GM21381 (cell line): ENCODE measurements at regions not wholly inside any gene's neighbourhood (a gene's known extent, or its start where the extent isn't known, plus 50 kb on each side); places are given as distances from the start of the nearest gene placed in this dataset.
"Not testable (repeated sequence)": the region's sequence is repeated elsewhere in the genome, so short reads cannot be mapped to it uniquely, and the experiment has no call there.

Experiments used
- ATAC-seq: cut with Tn5 transposase; IDR thresholded peaks from one replicate; pipeline ENCODE4 v1.9.1; 2021; ENCODE audit warnings: mild to moderate bottlenecking, moderate library complexity; ENCODE audit not compliant: unreplicated experiment

DNA sequence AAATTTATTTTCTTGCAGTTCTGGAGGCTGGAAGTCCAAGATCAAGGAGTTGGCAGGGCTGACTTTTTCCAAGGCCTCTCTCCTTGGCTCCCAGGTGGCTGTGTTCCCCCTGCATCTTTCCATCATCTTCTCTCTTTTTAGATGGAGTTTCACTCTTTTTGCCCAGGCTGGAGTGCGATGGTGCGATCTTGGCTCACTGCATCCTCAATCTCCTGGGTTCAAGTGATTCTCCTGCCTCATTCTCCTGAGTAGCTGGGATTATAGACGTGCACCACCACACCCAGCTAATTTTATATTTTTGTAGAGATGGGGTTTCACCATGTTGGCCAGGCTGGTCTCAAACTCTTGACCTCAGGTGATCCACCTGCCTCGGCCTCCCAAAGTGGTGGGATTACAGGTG is 411.1 kb downstream of the RPS24 start:
- not testable (repeated sequence) for ATAC-seq

DNA sequence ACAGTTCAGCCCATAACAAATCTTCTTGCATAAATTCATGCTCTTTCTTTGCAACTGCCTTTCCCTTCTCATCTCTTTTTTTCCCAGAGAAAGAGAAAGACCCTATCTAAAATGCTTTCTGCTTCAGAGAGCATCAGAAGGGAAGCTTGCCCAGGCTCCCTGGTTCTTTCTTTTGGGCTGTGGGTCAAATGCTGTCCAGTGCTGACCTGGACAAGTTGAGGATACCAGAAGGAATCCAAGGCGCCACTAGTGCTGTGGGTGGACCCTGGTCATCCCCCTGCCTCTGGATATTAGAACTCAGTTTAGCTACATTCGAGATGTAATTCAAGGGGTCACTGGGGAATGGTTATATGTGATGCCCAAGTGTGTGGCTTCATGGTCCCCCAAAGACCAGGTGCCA is 411.6 kb downstream of the RPS24 start:
- ATAC-seq = no peak

DNA sequence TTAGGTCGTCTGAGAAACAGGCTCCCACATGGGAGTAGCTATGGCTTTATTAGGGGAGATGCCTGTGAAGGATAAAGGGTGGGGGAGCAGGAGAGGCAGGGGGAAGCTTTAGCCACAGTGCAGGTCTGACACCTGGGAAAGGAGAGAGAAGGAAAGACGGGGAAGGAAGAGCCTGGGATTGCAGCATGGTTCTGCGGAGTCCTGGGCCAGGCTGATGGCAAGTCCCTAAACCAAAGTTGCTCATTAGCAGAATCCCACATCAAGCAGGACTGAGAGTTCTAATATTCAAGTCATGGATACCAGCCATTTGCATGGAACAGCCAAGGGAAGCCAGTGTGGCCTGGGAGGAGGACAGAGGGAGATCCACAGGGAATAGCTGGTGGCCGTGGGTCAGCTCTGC is 414.8 kb downstream of the RPS24 start:
- no peak for ATAC-seq

DNA sequence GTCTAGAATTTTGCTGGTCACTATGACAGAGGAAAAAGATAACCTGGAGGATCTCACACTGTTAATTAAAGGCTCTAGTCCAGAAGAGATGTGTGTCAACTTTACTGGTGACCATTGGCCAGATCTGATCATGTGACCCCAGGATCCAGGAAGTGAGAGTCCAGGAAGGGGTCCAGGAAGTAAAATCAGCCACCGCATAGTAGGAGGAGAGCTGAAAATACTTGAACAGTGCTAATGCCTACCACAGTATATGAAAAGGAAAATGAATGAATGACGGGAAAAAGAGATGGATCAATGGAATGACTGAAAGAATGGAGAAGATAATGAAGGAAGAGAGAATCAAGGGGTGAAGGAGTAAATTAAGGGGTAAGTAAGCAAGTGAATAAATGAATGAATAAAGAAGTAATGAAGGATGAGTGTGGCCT is 415.3 kb downstream of the RPS24 start:
- ATAC-seq = no peak

DNA sequence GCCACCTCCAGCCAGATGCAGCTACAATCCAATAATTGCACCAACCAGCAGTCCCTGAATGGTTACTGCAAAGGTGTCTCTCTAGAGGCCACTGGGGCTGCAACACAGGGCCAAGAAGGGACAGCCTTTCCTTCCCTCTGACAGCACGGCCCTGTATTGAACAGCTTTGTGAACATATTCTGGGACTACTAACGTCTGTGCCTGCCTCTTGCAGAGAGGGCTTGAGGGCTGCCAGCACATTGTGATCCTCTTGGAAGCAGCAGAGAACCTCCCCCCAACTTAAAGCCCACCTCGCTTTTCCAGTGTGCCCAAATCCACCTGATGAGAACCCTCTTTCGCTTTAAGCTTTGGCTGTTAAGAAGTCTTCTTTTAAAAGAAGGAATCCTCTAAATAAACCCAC is 415.9 kb downstream of the RPS24 start:
- no peak for ATAC-seq

DNA sequence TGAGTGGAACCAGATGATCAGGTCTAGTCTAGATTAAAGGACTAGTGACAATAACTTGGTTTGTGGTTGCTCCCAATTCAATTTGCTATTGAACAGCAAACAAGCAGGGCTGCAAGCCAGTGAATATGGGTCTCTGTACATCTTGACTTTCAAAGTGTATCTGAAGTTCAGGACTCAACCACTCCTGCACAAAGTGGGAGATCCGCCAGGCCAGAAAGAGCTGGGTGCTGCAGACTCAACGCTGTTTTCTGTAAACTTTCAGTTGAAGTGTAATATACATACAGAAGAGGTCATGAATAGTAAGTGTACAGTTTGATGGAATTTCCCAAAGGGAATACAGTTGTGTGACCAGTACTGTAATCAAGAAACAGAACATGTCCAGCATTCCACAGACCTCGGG is 416.6 kb downstream of the RPS24 start:
- no peak for ATAC-seq

DNA sequence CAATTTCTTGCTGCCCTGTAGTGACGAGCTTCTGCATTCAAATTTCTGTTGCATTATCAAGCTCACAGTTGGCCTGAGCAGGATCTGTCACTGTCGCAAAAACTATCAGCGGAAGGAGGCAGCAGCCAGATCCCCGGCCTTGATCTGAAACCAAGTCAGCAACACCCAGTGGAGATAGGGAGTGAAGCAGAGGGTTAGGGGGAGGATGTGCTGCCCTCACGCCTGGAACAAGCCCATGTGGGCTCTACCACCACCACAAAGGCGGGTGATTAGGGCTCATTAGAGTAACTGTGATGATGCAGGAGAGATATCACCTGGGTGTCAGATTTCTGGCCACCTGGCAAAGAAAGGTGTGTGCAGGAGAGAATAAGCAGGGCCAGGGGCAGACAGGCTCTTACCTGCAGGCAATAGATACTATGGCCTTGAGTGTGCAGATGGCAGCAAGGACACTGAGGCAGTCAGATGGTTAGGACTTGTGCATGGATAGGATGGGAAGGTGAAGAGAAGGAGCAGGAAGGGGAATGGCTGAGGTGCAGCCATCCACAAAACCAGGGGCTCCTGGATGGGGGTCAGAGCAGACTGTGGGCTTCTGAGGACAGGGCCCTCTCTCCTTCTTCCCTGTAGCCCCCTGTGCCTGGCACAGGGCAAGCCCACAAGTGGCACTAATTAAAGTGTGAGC is 417.3 kb downstream of the RPS24 start:
- no peak for ATAC-seq

DNA sequence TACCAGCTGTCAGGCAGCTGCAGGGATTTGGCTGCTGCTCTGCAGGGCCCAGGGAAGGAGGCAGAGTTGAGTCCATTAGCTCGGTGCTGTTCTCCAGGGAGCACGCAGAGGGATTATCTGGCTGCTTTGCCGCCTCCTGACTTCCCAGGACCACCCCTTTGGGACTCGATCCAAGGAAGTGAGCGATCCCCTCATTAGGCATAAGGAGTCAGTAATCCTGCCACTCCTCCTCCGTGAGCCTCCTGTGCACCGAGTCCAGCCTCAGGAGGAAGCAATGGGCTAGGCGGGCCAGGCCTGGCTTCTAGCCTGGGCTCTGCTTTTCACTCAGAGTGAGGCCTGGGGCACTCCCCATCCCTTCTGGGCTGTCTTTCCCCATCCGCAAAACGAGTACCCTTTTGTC is 417.9 kb downstream of the RPS24 start:
- ATAC-seq = no peak

DNA sequence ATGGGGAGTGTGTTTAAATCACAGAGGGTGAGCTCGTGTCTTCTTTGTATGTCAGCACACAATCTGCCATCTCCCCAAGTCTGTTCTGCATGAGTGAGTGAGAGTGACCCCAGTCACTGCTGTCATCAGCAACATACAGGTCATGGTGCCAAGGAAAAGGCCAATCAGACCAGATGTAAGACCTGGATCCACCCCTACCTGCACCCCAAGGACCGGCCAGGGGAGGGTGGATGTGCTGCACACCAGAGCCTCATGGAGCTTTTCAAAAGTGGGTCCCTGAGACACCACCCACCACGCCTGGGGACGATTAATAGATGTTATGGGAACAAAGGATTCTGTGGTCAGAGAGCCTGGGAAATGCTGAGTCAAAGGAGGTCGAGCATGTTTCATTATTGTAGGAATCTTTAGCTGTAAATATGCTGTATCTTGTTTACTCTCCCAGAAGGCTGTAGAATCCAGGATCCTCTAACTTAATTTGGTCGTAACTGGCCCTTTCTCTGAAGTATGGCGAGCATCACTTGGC is 420.5 kb downstream of the RPS24 start:
- ATAC-seq = no peak

DNA sequence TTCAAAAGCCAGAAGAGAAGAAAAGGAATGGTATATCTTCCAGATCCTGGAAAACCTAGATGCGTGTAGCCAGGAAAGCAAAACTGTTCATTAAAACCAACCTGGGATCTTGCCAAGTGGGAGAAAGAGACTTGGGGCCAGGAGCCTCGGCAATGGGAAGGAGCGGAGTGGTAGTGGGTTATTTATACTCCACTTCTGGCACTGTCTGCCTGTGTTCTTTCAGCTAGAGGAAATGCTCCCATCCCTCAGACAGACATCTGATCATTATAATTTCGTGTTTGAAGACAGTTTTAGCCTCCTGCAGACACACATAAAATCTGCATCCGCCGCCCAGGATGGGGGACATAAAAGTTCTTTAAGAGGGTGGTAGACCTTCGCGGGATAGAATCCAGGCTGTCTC is 421.6 kb downstream of the RPS24 start:
- no peak for ATAC-seq

DNA sequence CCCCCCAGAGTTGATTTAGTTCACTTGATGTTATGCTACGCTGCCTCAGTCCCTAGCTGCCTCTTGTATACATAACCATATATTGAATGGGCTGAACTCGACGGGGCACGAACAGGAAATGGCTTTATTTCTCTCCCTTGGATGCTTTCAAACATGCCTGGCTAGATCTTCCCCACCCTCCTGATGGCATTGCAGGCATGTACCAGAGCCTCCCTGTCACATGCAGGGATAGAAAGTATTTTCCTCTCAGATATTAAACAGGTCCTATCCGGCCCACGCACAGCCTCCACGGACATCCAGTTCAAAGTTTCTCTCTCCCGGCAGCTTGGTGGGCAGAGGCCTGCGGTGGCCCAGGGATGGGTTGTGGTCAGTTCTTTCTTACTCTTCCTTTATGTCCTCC is 422.1 kb downstream of the RPS24 start:
- ATAC-seq = no peak

DNA sequence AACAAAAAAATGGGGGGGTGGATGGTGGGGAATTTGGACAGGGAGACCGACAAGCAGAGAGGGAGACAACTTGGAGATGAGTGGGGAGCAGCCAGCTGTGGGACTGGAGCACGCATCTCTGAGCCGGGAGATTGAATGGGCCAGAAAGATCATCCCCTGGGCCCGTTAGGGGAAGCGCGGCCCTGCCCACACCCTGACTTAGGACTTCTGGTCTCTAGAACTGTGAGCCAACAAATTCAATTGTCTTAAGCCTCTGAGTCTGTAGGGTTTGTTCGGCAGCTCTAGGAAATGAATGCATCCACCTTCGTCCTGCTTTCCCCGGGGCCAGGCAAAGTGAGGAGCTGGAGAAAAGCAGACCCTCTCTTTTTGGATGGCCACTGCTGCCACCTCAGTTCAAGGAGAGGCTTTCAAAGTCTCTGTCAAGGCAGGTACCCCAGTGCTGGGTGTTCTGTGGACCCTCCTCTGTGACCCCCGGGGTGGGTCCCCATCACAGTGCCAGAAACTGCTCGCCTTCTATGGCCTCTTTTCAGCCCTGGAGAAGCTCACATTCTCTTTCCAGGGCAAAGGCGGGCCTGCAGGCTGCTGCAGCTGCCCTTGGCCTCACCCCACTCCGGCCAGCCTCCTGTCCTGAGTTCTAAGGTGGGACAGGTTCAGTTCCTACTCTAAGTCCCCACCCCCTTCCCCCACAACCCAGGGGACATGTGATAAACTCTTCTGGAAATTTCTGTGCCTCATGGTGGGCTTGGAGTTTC is 423.2 kb downstream of the RPS24 start:
- ATAC-seq = no peak

DNA sequence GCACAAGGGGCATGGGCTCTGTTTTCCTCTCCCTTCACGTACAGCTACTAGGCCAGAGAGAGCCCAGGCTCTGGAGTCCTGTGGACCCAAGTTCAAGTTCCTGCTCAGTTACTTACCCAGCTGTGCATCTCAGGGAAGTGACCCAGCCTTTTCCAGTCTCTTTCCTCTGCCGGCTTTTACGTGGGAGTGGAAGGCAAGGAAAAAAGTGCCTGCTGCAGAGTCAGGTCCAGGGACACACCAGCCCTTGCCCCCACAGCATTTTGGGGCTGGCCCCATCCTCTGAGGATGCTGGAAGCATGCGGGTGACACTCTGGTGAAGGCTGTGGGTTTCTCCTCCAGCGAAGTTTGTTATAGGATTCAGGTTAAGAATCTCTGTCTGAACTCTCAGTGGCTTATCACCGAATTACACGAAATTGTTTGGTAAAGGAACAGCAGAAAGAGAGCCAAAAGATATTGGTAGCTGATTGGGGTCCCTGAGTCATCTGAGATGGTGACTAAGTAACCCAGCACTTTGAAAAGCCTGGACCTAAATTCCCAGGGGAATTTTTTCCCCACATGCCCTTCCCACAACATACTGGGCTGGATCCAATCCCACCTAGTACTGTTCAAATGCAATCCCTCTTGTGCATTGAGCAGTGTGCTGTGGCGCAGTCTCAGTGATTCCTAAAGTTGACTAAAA is 424.3 kb downstream of the RPS24 start:
- ATAC-seq = no peak

DNA sequence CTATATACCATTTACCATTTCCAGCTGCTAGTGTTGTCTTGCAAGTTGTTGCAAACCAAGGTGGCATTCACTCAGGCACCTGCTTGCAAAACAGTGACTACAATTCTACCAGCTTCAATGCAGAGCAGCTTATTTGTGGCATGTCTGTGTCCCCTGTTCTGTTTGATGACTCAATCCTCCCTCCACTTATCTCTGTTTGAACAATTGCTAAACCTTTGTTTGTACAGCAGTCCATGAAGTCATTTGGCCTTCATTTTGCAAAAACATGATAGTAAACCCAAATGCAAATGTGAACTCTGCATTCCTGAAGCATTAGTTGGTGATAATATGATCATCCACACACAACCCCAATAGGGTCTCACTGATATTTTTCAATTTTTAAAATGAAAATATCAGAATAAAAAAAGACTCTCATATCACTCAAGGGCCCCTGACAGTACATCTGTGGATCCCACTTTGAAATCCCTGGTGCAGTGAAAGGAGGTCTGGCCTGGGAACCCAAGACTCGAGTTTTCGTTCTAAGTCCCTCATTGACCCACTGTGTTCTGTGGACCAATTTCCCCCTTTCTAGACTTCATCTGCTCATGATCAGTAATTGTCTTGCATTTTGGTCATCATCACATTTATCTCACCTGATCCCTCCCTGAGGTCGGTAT is 425.4 kb downstream of the RPS24 start:
- ATAC-seq = no peak

DNA sequence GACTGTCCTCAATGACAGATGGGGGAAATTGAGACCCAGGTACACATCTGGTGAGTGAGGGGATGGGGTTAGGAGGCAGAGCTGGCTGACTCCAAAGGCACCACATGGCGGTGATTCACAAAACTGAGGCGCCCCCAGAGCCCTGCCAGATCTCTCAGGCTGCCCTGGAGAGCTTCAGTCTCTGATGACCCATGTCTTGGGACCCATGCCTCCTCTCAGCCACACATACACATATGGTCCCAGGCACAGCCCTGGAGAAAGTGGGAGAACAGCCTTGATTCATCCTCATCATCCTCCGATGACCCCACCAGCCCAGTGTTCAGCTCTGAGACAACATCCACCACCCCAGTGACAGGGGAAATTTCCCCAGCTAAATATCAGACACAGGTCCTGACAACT is 426.0 kb downstream of the RPS24 start:
- ATAC-seq = no peak

DNA sequence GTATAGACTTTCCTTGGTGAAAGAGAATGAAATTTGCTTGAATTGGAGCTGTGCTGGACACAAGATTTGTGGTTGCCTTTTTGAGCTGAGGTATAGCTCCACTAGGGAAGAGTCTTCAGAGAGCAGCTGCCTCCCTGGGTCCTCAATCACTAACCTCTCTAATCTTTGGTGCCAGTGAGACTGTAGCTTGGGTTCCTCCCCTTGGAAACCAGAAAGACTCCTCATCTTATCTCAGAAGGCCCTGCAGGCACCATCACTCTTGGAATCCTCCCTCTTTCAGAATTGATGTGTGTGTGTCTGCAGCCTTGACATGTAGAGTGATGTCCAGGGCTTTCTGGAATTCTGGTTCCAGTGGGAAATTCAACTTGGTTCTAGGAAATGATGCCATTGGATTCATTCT is 426.5 kb downstream of the RPS24 start:
- no peak for ATAC-seq

DNA sequence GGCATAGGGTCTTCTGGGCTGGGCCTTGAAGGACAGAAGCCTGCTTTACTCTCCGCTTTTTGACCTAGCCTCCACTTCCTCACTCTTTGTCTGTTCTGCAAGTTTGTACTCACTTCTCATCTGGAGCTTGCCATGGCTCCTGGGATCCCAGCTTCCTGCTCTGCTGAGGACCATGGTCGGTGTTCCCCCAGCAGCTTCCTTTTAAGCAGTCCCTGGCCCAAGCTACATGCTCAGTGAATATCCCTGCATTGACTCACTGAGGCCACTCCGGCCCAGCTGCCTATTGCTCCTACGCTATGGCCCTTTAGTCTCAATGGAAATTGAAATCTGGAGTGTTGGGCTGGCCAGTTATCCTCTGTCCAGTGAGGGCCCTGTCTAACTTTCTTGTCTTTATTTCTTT is 427.7 kb downstream of the RPS24 start:
- ATAC-seq = no peak

DNA sequence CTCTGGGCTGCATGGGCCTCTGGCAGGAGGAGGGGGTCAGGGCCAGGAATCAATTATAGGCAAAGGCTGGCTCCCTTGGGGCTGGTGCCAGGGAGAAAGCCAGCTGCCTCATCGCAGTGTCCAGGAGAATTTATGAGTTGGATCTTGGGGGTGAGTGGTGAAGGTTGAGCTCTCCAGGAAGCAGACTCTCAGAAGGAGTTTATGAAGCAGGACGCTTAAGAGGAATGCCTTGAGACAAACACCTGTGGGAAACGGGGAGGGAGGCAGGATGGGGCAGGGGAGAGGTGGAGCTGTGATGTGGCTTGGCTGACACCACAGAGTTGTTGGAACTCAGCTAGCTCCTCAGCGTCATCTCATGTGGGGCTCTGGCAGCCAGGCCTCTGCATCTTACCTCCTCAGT is 428.5 kb downstream of the RPS24 start:
- ATAC-seq = no peak

DNA sequence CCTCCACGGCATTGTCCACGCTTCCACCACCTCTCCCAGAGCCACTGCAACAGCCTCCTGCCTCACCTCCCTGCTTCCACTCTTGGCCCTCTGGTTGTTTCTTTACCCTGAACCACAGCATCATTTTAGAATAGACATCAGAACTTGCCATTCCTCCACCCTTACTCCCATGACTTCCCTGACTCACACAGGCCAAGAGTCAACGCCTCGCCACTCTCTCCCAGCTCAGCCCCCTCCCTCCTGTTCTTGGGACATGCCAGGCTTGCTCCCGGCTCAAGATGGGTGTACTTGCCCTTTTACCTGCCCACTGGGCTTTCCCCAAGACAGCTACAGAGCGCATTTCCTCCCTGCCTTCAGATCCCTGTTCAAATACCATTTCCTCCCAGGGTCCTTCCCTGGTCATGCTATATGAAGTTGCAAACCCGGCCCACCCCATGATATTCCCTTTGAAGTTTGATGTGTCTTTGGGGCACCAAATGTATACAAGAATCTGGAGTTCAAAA is 429.1 kb downstream of the RPS24 start:
- no peak for ATAC-seq

DNA sequence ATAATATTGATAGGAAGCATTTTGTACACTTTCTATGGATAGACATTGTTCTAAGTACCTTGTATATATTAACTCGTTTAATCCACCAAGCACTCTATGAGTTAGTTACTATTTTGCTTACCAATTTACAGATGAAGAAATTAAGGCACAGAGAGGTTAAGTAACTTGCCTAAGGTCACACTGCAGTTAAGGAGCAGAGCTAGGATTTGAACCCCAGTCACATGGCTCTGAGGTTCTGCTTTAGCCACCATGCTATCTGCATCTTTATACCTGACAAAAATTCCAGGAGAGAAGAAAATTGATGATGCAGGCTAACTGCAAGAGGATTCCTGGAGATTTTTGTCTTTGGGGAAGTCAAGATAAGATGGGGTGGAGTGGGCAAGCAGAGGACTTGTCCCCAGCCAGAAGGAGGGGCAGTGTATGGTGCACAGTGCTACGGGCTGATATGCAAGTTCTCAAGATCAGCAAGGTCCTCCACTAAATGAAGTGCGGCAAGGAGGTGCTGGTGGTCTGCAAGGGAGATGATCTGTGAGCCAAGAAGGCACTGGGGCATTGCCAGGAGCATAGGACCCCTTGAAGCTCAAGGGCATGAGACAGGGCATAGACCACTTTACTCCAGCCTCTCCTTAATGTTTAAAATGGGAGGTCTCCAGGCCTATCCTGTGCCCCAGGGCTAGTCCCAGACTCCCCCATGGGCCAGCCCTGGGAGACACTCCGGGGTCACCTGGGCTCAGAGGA is 430.6 kb downstream of the RPS24 start:
- ATAC-seq = no peak

DNA sequence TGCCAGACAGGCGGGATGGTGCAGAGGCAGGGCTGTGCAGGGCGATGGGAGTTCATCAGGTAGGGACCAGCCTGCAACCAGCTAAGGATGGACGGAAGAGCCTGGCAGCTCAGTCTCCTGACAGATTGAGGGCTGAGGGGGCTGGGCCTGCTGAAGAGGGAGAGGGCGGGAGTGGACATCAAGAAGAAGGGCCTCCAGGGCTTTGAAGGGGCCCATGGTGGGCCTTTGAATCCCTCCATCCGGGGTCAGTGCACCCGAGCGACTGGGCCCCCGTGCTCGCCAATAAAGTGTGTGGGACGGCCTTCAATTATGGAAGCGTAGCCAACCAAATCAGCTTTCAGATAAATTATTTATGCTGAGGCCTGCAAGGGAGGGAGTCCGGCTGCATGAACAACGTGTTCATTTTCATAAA is 431.2 kb downstream of the RPS24 start:
- no peak for ATAC-seq
